HepG2 (cell line): ENCODE measurements at regions not wholly inside any gene's neighbourhood (a gene's known extent, or its start where the extent isn't known, plus 50 kb on each side); places are given as distances from the start of the nearest gene placed in this dataset.
"Not testable (repeated sequence)": the region's sequence is repeated elsewhere in the genome, so short reads cannot be mapped to it uniquely, and the experiment has no call there.

Experiments used
- CEBPB ChIP-seq: IDR thresholded peaks from 2 replicates; pipeline ENCODE4 v1.6.1; 2011; ENCODE audit warnings: low read depth, low read length, improper control_type of control experiment, borderline replicate concordance
- EHMT2 ChIP-seq: fragments of 200-600 bp; sonication (generic); IDR thresholded peaks from 2 replicates; pipeline ENCODE4 v1.7.0; 2017; ENCODE audit warnings: antibody characterized with exemption, low read depth, low read length, borderline replicate concordance
- JUND ChIP-seq: sonication (generic); formaldehyde crosslinking; IDR thresholded peaks from 2 replicates; pipeline ENCODE4 v1.8.0; 2022; ENCODE audit warnings: mild to moderate bottlenecking, missing genetic modification reagents
- POLR2AphosphoS5 ChIP-seq: IDR thresholded peaks from 2 replicates; pipeline ENCODE4 v1.6.1; 2012; ENCODE audit warnings: low read depth, low read length
- RNF2 ChIP-seq: fragments of 450-650 bp; conservative IDR thresholded peaks from 2 replicates; pipeline ENCODE4 v1.6.1; 2016; ENCODE audit warnings: low read depth
- ZNF543 ChIP-seq: sonication (generic); formaldehyde crosslinking; IDR thresholded peaks from 2 replicates; pipeline ENCODE4 v1.4.0; 2020; ENCODE audit warnings: mild to moderate bottlenecking, missing genetic modification reagents
- TF ChIP-seq, protein P1 (sequence below): sonication (generic); formaldehyde crosslinking; IDR thresholded peaks from 2 replicates; pipeline ENCODE4 v1.5.0; 2020; ENCODE audit warnings: missing genetic modification reagents, mild to moderate bottlenecking, borderline replicate concordance

DNA sequence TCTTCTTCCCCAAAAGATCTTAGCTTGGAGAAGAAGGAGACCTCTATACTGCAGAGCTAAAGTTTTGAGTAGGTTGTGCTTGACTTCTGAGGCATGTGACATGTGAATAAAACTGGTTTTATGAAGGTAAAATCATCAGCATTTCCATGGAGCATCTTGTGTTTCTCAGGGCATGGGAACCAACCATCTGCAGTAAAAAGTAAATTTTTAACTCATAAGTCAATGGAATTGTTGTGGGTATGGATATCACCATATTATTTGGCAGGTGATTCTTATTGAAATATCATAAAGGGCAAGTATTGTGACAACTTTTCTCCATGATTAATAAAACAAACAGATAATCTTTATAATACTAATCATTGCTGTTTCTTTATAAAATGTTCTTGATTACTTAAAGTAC is 173.0 kb upstream of the ZNF658 start:
- not testable (repeated sequence) for TF ChIP-seq ZNF543 (CRISPR knock-in tag); JUND (CRISPR knock-in tag); EHMT2; RNF2; POLR2AphosphoS5; CEBPB
- TF ChIP-seq, protein P1, sequence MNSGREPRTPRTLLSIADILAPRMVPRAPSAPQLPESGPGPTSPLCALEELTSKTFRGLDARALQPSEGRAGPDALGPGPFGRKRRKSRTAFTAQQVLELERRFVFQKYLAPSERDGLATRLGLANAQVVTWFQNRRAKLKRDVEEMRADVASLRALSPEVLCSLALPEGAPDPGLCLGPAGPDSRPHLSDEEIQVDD: not testable (repeated sequence)
